Fibroblast of villous mesenchyme (primary cell): ENCODE measurements at regions not wholly inside any gene's neighbourhood (a gene's known extent, or its start where the extent isn't known, plus 50 kb on each side); places are given as distances from the start of the nearest gene placed in this dataset.
A peak's percentile ranks its signal among the peaks of the same experiment; 100 is the strongest.

Experiments
- DNase-seq: peaks from one replicate; pipeline ENCODE4 v3.0.0-alpha.2; 2010; ENCODE audit warnings: low read depth
- H3K4me3 ChIP-seq: 2 replicates; pipeline ENCODE4 v1.5.1; 2011; ENCODE audit warnings: low read depth, mild to moderate bottlenecking, low read length
- TF ChIP-seq, protein P1 (sequence below): IDR thresholded peaks from 2 replicates; pipeline ENCODE4 v1.5.1; 2012; ENCODE audit warnings: low read depth, mild to moderate bottlenecking, low read length; ENCODE audit not compliant: insufficient read depth

DNA sequence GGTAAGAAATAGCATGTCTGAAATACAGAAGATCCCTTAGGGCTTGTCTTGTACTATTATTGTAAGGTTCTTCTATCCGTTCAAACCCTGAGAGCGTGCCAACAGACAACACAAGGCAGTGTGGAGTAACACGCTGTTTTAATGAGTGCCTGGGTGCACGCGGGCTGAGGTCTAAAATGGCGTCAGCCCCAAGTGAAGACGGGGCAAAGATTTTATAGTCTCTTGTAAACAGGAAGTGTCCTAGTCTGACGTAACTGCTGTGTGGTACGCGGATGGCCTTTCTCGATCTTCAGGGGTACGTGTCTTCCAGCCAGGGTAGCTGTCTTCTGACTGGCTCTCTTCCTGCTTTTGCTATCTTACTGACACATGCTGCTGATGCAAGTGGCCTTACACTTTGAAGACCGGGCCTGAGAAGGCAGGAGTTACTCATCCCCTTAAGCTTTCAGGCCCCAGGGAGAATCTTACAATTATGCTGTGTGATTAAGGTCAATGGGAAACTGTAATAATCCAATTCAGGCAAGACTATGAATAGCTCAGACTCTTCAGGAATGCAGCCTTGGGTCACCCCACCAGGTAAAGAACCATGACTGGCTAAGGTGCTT lies 1812.0 kb upstream of the CDH9 start:
- TF ChIP-seq, protein P1, sequence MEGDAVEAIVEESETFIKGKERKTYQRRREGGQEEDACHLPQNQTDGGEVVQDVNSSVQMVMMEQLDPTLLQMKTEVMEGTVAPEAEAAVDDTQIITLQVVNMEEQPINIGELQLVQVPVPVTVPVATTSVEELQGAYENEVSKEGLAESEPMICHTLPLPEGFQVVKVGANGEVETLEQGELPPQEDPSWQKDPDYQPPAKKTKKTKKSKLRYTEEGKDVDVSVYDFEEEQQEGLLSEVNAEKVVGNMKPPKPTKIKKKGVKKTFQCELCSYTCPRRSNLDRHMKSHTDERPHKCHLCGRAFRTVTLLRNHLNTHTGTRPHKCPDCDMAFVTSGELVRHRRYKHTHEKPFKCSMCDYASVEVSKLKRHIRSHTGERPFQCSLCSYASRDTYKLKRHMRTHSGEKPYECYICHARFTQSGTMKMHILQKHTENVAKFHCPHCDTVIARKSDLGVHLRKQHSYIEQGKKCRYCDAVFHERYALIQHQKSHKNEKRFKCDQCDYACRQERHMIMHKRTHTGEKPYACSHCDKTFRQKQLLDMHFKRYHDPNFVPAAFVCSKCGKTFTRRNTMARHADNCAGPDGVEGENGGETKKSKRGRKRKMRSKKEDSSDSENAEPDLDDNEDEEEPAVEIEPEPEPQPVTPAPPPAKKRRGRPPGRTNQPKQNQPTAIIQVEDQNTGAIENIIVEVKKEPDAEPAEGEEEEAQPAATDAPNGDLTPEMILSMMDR: no peak
- DNase-seq: peak; percentile 30
- H3K4me3 ChIP-seq: no peak overlapping the region

DNA sequence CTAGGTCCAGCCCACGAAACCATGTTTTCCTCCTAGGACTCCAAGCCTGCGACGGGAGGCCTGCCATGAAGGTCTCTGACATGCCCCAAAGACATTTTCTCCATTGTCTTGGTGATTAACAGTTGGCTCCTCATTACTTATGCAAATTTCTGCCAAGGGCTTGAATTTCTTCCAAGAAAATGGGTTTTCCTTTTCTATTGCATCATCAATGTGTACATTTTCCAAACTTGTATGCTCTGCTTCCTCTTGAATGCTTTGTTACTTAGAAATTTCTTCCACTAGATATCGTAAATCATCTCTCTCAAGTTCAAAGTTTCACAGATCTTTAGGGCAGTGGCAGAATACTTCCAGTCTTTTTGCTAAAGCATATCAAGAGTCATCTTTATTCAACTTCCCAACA lies 1792.7 kb upstream of the CDH9 start:
- TF ChIP-seq, protein P1: no peak
- no peak for DNase-seq
- no peak overlapping the region for H3K4me3 ChIP-seq

DNA sequence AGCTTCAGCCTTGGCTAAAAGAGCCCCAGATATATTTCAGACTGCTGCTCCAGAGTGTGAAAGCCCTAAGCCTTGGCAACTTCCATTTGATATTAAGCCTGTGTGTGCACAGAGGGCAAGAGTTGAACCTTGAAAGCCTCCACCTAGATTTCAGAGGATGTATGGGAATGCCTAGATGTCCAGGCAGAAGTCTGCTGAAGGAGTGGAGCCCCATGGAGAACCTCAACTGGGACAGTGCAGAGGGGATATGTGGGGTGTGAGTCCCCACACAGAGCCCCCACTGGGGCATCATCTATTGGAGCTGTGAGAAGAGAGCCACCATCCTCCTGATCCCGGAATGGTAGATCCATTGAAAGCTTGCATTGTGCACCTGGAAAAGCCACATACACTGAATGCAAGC lies 1784.8 kb upstream of the CDH9 start:
- H3K4me3 ChIP-seq: no peak overlapping the region
- DNase-seq: no peak
- TF ChIP-seq, protein P1: no peak

DNA sequence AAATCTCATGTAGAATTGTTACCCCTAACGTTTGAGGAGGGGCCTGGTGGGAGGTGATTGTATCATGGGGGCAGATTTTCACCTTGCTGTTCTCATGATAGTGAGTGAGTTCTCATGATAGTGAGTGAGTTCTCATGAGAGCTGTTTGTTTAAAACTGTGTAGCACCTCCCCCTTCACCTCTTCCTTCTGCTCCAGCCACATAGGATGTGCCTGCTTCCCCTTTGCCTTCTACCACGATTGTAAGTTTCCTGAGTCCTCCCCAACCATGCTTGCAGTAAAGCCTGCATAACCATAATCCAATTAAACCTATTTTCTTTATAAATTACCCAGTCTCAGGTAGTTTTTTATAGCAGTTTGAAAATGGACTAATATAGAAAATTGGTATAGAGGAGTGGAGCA lies 1783.7 kb upstream of the CDH9 start:
- DNase-seq: no peak
- H3K4me3 ChIP-seq: no peak overlapping the region
- TF ChIP-seq, protein P1: no peak

DNA sequence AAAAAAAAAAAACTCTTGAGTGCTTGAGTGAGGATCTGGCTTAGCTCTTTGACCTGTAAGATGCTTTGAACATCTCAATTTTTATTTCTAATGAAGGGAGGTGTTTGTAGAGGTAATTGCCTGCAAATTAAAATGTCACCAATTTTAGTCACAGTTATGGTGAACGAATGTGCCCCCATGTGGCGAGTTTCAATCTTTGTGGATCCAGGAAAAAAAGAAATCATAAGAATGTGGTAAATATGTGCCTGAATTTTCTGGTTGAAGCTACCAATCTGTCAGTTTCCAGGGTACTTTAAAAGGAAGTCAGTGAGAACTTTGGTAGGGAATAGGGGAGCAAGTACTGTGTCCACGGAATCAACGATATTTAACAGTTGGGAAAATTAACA lies 1772.4 kb upstream of the CDH9 start:
- DNase-seq: peak; percentile 23
- peak overlapping the region; percentile 79 for H3K4me3 ChIP-seq
- TF ChIP-seq, protein P1: peak; percentile 21

DNA sequence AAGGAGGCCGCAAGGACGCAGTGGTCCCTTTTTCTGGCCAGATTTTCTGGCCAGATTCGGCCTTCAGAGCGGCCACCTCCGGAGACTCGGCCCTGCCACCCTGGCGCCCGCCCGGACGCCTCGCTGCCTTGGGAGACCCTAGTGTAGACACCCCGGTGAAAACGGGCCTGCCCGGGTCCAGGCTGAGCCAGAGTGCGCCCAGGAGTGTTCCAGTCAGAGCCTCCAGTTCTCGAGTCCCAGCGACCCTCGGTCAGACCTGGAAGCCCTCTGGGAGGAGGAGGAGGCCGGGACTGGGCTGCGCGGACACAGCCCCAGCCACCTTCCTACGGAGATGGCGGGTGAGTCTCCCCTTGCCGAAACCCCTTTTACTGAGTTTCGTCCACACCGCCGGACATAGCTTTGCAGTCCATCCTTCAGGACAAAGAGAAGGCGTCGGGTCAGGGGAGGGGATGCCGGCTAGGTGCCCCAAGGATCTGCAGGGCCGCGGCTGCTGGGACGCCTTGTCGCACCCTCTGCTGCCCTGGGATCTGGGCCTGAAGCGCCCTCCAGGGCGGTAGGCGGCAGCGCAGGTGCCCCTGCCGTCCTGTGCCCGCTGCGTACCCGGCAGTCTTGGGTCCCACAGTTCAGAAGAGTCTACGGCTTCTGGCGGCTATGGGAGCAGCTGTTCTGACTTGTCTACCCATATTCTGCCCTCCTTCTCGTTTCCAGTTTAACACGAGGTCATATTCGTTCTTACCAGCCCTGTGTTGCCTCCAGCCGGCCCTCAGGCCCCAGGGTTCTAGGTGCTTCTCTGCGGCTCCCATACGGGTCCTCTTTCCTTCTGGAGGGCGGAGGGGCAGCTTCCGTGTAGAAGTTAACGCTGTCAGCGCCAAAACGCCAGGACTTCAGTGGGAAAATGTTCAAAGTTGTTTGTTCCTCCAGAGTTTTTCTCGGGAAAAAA lies 1771.7 kb upstream of the CDH9 start:
- peak; percentile 49 for DNase-seq
- H3K4me3 ChIP-seq: peak overlapping the region; percentile 79
- TF ChIP-seq, protein P1: peak; percentile 6
